ENCODE measurements at regions not wholly inside any gene's neighbourhood (a gene's known extent, or its start where the extent isn't known, plus 50 kb on each side); places are given as distances from the start of the nearest gene placed in this dataset.

DNA sequence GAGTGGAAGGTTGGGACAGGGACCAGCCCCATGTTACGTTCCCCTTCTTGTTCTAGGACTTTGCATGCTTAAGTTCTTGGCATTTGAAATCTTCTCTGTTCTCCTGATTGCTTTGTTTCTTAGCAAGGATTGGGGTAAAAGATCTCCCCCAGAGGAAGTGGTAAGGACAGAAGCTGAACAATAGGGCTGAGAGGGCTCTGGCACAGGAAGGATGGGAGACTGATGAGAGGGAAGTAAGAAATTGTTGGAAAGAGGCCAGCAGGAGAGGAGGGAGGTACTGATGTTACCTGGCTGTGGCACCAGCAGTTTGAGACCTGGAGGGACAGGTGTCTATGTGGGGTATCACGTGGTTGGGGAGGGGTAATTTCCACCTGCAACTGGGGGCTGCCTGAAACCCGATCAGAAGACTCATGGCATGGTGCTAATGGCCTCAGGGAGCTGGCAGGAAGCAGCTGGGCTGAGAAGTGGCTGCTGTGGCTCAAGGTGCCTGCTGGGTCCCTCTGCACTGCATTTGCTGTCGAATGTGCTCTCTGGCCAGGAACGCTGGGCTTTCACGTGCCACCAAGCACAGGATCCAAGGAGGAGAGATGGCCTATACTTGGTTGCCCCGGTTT, 108.4 kb downstream of the LSM3 start:
- DNase-seq (ENCODE audit: low read depth), result no peak

DNA sequence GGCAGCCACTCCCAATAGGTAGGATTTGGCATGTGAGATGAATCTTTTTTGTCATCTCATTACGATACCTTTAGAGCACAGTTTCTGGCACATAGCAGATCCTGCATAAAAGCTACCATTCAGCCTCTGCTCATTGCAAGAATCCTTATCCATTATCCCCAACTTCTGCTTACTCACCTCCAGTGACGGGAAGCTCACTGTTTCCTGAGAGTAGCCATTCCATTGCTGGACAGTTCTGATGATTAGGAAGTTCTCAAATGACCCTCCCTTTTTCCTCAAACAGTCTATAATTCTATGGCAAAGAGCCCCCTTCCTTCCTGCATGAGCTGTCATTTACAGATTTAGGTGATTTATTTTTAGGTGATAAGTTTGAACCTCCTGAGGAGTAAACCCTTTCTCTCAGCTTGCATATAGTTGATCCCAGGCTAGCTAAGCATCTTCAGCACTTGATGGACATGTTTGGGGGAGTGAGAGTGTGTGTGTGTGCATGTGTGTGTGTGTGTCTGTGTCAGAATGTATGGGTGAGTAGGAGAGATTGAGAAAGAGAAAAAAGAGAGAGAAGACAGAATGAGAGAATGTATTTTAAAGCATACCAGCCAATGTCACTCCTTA, 109.7 kb downstream of the LSM3 start:
- DNase-seq (ENCODE audit: low read depth), result no peak

DNA sequence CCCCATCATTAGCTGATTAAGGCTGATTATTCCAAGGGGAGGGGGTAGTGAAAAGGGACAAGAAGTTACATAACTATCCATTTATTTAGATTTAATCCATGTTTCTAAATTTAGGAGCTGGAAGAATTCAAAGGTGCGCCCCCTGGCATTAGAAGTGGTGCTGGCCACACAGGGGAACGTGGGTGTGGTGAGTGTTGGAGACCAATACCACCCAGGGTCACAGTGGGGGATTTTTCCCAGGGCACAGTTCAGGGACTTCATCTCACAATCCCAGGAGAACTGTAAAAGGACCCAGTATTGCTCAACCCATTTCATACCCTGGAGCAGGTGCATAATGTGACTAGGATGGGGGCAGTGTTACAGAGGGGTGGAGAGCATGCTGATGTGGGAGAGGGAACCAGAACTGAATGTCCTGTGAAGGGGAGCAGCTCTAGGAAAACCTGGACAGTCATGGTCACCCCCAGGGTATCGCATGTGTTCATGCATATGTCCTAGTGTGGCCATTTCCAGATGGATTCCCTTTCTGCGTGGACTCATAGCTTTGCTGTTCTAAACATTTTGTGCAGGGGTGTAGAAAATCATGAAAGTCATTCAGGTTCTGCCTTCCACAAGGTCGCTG, 110.3 kb downstream of the LSM3 start:
- DNase-seq (ENCODE audit: low read depth), result no peak

DNA sequence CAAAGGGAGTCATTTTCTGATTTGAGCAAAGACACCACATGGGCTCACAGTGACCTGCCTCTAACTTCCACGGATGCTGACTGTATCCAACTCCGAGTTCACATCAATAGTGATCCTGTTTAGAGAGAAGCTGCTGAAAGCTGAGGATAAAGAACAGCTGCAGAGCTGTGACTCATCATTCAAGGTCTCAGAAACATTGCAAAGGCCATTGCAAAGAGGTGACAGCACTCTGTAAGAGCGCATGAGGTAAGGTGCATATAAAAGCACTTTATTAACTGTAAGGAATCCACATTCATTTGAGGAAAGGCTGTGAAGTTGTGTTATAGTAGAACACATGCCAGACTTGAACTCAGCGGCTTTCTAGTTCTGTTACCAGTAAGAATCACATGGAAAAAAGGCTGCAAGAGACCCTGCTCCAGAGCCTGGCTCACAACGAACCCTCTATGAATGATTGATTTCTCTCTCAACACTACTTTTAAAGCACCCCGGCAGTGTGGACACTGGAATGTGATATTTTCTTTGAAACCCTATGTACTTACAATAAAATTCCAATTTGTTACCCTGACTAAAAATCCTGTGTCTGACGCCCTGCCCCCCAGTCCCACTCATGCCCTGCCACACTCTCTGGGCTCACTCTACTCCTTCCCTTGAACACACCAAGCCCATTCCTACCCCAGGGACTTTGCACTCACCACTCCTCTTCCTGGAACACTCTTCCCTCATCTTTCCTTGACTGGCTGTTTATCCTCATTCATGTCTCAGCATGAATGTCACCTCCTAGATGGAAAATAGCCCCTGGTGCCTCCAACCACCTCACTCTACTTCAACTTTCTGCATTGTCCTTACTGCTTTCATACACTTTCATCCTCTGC, 111.2 kb downstream of the LSM3 start:
- peak; percentile 21 for DNase-seq (ENCODE audit: low read depth)

DNA sequence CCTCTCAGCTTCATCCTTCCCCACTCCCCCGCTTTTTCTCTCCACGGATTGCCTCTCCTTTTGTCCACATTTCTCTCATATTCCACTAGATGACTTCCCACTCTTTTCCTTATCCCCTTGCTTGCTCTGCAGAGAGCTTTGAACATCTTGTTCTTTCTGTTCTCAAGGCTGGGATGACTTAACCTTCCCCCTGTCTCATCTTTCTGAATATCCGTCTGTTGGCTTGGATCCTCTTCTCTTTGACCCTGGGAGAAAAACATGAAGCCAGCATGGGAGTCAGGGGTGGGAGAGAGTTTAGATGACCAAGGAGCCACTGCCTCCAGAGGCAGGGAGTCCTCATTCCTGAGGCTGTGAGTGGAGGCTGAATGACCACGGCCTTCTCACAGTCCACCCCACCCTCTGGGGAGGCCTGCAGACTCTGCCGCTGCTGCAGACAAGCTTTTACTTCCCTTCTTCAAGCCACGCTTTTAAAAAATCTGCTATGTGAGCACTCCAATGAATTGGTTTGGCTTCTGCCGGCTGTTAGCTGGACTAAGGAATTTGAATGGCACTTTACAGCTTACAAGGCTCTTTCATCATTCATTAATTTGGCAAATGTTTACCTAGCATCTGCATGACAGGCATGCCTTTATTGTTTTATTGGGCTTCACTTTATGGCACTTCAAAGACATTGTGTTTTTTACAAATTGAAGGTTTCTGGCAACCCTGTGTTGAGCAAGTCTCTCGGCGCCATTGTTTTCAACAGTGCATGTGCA, 111.6 kb upstream of the SLC6A6 start:
- no peak for DNase-seq (ENCODE audit: low read depth)

DNA sequence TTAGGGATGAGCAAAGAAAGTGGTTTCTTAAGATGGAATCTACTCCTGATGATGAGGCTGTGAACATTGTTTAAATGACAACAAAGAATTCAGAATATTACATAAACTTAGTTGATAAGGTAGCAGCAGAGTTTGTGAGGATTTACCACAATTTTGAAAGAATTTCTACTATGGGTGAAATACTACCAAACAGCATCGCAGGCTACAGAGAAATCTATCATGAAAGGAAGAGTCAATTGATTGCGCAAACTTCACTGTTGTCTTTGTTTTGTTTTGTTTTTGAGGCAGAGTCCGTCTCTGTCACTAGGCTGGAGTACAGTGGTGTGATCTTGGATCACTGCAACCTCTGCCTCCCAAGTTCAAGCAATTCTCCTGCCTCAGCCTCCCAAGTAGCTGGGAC, 107.4 kb upstream of the SLC6A6 start:
- no peak for DNase-seq (ENCODE audit: low read depth)

DNA sequence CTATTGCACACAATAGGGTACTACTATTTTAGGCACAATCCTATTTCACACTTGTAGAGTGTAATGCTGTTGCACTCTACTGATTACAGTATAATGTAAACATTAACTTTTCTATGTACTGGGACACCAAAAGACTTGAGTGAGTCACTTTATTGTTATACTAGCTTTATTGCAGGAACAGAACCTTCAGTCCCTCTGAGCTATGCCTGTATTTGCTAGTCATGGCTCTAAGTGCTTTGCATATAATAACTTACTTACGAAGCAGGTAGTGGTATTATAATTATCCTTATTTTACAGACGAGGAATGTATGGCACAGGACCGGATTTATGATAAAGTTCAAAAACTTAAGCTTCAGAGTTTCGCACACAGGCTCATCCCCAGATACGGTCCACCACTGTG, 106.6 kb upstream of the SLC6A6 start:
- DNase-seq (ENCODE audit: low read depth), result no peak

DNA sequence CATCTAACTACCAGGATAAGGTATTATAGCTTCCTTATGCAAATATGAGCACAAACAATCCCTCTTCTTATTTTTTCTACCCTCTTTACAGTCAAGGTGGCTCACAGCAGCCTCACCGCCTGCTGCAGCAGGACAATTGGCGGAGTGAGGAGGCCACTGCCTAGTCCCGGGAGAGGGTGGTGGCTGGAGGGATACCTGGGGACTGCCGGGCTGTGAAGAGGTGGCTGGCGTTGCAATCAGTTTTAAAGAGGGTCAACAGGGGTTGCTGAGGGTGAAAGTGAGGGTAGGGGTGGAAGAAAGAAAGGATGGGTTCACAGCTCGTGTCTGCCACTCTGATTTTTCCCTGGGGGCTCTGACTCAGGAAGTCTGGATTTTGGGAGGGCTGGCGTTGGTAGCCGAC, 105.1 kb upstream of the SLC6A6 start:
- DNase-seq (ENCODE audit: low read depth), result no peak

DNA sequence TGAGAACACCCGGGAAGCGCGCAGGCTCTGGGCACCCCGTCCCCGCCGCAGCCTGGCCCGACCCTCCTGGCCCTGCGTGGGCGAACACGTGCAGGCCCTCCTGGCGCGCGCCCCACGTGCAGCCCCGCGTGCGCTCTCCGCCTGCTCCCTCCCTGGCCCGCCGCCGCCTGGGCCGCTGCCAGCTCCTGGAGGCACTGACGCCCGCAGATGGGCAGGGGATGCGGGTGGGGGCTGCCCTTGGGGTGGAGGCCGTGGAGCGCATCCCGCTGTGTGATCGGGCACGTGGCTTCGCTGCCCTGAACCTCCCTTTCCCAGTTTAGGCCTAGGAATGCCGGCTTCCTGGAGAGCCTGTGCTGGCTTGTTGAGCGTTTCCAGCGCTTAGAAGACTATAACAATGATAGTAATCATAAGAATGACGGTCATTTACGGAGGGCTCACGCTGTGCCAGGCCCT, 104.6 kb upstream of the SLC6A6 start:
- no peak for DNase-seq (ENCODE audit: low read depth)

DNA sequence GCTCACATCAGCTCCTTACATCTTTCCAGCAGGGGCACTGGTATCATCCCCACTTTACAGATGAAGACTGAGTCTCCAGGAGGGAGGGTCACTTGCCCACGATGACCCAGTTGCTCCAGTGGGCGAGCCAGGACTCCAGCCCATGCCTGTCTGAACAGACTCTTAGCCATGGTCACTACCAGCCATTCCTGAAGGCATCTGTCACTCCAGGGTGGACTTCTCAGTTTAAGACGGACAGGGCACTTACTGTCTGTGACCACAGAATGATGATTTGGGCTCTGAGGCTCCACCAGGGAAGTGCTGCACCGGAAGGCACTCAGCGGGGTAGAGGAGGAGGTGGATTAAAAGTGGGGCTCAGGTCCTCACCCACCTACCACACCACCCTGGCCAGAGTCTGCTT, 104.0 kb upstream of the SLC6A6 start:
- DNase-seq (ENCODE audit: low read depth), result no peak

DNA sequence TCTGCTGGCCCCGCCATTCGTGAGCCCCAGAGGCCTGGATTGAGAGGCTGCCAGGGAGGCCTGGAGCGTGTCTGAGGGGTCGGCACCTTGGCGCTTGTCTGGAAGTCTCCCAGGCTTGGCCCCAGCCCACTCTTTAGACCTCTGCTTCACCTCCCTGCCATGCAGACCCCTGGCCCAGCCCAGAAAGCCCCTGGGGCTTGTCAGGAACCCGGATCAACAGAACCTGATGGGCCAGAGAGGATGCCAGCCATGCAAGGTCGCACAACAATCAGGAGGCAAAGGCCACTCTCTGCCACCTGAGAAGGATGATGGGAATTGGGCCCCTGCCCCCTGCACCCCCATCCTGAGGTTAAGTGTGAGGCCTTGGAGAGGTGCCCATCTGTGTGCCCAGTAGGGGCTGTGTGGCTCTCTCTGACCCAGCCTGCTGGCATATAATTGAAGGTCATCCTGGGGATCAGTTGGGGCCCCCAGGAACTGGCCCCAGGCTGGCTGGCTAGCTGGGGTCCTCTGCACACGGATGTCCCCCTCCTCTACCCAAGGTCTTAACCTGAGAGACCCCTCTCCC, 103.3 kb upstream of the SLC6A6 start:
- no peak for DNase-seq (ENCODE audit: low read depth)

DNA sequence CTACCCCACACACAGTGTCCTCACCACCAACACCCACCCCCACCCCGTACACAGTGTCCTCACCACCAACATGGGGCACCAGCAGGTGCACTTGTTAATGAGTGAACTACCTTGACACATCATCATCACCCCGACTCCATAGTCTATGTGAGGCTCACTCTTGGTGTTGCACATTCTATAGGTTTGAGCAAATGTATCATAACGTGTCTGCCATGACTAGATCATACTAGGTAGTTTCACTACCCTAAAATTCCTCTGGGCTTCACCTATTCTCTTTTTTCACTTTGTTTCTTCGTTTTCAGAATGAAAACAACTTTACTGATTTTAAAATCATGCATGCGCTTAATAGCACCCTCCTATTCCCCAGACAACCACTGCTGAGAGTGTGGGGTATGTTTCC, 102.6 kb upstream of the SLC6A6 start:
- no peak for DNase-seq (ENCODE audit: low read depth)

DNA sequence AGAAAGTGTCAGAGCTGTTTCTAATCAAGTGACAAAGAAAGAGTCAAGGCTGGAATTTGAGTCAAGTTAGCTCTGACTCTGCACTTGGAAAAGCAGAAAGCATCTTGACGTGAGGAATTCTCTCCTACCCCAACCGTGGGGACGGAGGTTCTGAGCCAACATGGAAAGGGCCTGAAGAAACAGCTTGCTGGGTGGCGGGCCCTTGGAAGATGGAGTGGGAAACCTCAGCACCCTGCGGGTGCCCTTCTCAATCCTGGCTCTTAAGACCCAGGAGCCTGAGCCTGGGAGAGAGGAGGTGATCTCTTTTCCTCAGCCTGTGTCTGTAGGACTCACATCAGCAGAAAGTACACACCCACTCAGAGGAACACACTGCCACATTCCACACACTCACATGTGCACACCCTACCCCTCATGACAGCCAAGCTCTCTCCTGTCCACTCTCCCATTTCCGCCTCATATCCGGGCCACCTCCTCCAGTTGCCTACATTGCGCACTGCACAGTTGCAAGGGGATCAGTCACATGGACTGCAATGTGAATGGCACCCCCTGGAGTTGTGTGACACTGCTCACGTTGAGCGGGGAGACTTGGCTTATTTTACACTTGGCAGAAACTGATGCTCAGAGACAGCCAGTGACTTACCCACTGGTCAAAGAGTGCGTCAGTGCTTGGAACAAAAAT, 101.5 kb upstream of the SLC6A6 start:
- peak; percentile 10 for DNase-seq (ENCODE audit: low read depth)

DNA sequence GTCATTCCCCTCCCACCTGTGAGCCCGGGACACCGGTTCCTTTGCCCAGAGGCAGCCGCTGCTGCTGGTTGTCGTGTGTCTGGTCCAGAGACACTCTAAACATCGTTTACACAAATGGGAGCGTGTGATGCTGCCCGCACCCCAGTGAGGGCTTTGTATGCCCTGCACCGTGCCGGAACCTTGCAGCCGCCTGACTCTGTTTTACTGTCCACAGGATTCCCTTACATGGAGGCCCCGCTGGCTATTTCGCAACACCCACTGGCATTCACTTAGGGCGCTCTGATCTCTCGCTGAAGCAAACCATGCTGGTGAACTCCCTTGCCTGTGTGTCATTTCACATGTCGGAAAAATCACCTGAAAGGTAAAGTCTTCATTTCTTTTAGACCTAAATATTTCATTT, 100.8 kb upstream of the SLC6A6 start:
- peak; percentile 68 for DNase-seq (ENCODE audit: low read depth)

DNA sequence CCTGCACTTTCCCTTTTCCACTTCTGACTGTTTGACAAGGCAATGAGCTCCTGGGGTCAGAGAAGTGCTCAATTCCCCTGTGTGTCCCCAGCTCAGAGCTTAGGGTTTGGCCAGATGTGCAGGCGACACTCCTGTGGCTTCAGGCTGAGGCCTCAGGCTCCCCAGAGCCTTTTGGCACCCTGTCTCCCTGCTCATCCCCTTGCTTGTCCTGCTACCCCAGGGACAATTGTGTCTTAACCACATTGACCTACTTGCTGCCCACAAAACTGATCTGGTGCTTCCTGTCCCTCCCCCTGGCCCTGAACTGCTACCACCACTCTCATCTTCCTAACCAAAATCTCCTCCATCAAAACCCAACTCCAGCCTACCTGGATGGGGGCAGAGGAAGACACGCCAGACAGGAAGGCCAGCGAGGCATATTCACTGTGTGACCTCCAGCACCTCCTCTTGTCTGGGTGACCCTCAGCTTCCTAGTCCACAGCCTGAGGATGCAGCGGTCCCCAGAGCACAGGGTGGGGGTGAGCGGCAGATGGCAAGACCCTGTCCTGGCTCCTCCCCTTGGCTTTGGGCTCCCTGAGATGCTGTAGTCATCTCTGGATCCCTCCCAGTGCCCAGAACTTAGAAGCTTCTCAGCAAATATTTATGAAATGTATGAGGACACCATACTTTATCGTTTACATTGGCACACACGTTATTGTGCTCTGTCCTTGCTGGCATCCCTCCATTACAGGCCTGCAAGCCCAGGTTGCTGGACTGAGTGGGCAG, 98.9 kb upstream of the SLC6A6 start:
- DNase-seq (ENCODE audit: low read depth), result peak; percentile 59

DNA sequence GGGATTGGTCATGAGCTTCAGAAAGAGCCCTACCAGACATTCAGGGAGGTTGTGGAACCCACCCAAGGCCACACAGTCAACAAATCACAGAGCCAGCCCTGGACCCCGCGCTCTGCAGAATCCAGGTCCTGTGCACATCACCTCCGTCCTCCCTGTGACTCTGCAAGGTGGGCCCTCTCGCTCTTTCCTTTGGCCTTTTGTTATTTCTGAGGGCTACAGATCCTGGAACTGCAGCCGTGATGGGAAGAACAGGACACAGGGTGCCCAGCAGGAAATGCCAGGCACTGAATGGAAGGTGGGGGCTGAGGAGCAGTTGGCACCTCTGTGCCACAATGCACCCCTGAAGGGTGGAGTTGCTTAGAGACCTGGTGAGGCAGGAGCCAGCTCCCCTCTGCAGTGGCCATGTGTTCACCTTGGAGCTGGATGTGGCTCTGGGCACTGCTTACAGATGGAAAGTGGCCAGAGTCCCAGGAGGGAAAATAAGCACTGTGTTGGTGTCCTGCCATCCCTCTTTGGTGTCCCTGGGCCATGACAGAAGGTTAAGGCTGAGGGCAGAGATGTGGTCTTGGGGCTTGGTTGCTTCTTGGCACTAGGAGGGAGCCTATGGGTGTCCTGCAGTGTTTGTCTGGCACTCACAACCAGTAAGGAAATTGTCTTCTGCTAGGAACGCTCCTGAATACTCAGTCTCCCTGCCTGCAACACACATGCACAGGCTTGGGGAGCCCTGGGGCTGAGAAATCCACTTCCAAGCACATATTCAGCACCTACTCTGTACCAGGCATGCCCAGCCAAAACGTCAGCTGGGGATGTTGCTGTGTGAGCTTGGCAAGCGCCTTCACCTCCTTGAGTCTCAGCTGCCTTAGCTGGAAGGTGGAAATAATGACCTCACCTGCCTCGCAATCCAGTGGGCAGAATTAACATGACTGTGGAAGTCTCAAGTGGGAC, 98.0 kb upstream of the SLC6A6 start:
- DNase-seq (ENCODE audit: low read depth), result no peak

DNA sequence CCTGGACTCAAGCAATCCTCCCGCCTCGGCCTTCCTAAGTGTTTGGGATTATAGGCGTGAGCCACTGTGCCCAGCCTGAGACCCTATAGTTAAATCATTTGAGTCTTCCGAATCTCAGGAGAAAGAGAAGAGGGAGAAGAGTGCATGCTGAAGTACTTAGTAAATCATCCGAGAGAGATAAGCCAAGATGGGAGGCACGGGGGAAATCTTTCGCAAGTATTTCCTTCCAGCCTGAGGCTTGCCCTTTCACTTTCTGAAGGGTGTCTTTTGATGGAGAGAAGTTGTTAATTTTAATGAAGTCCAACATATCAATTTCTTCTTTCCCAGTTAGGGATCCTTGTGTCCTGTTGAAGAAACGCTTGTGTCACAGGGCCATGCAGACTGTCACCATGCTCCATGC, 97.1 kb upstream of the SLC6A6 start:
- DNase-seq (ENCODE audit: low read depth), result no peak

DNA sequence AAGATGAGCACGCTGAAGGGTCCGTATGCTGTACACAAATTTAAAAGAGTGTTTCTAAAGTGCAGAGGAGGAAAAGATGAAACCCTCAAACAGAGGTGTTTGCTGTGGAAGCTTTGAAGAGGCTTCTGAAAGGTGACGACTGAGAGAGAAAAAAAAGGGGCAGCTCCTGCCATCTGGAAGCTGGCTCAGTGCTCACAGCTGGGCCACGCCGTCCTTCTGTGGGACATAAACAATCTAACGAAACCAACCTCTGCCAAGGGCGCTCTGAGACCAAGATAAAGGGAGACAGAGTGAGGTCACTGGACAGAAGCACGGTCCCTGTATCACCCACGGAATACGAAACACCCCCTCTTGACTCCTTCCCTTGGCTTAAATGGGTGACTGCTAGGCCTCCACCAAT, 96.3 kb upstream of the SLC6A6 start:
- no peak for DNase-seq (ENCODE audit: low read depth)

DNA sequence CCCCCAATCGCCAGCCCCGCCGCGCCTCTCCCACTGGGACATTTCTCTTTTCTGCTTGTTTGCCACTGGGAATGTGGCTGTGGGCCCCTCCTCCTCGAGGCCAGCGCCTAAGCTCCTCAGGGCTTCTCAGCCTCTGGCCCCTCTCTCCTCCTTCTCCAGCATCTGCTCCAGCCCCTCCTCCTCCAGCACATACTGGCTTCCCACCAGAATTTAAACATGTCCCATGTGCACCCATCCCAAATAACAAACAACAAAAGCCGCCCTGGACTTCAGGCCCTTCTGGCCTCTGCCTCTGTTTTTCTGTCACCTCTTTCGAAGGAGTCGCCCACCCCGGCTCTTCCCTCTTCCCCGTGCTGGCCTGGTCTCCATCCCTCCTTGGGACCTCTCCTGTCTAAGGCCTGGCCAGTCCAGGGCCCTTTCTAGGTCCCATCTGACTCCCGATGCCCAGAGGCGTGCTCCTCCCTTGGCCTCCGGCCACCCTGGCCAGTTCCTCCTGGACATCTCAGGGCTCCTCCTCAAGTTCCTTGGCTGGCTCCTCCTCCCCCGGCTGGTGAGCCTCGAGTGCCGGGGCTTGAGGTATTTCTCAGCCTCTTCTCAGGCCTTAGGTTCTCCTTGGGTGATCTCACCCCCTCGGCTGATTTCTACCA, 94.6 kb upstream of the SLC6A6 start:
- DNase-seq (ENCODE audit: low read depth), result no peak

Measured in fibroblast of gingiva (primary cell).